Heart left ventricle (tissue), 16 donors: ENCODE measurements at regions not wholly inside any gene's neighbourhood (a gene's known extent, or its start where the extent isn't known, plus 50 kb on each side); places are given as distances from the start of the nearest gene placed in this dataset.

Experiments used
- ATAC-seq, 4 donors: fragments of 200-7000 bp; cut with Tn5 transposase; one replicate each; pipeline ENCODE4 v1.9.1; 2020 to 2022; ENCODE audit warnings: moderate library complexity in 4 of 4, mild to moderate bottlenecking in 3 of 4, moderate number of reproducible peaks in 1 of 4
- DNase-seq, 5 donors: peaks; one replicate each; pipeline ENCODE4 v3.0.0-alpha.2; 2020
- H3K27ac ChIP-seq, 12 donors: fragments of 200-600 bp; sonication (generic) in 4 of 12; one replicate each; pipeline versions ENCODE4 v1.5.0 to v1.8.0; 2016 to 2022; ENCODE audit warnings: mild to moderate bottlenecking in 2 of 12
- H3K27me3 ChIP-seq, 9 donors: fragments of 200-600 bp; sonication (generic) in 2 of 9; one replicate each; pipeline versions ENCODE4 v1.5.1 to v1.8.0; 2016 to 2022; ENCODE audit warnings: mild to moderate bottlenecking in 3 of 9
- H3K36me3 ChIP-seq, 9 donors: fragments of 200-600 bp; sonication (generic) in 2 of 9; one replicate each; pipeline versions ENCODE4 v1.5.0 to v1.8.0; 2018 to 2022; ENCODE audit warnings: mild to moderate bottlenecking in 2 of 9
- H3K4me1 ChIP-seq, 12 donors: fragments of 200-600 bp; sonication (generic) in 4 of 12; one replicate each; pipeline versions ENCODE4 v1.5.0 to v1.8.0; 2016 to 2022; ENCODE audit warnings: mild to moderate bottlenecking in 3 of 12
- H3K4me3 ChIP-seq, 12 donors: fragments of 200-600 bp; sonication (generic) in 4 of 12; one replicate each; pipeline versions ENCODE4 v1.5.0 to v1.8.0; 2017 to 2022; ENCODE audit warnings: mild to moderate bottlenecking in 9 of 12, moderate library complexity in 4 of 12
- H3K9me3 ChIP-seq, 12 donors: fragments of 200-600 bp; sonication (generic) in 4 of 12; one replicate each; pipeline versions ENCODE4 v1.5.0 to v1.8.0; 2016 to 2022; ENCODE audit warnings: mild to moderate bottlenecking in 1 of 12
- CTCF ChIP-seq, 12 donors: fragments of 200-600 bp; sonication (generic) in 4 of 12; IDR thresholded peaks; one replicate each; pipeline versions ENCODE4 v1.5.0 to v1.8.0; 2018 to 2022; ENCODE audit warnings: antibody characterized with exemption in 12 of 12, mild to moderate bottlenecking in 5 of 12
- POLR2A ChIP-seq, 2 donors: fragments of 450-650 bp; IDR thresholded peaks; one replicate each; pipeline ENCODE4 v1.6.1; 2017; ENCODE audit warnings: antibody characterized with exemption in 2 of 2, mild to moderate bottlenecking in 2 of 2, moderate library complexity in 2 of 2
- WGBS, 4 donors: extraction: QIAGEN DNeasy Blood & Tissue Kit in 2 of 4; methylation state at CpG; one replicate each; pipeline versions ENCODE4 v1.1.5 to v1.1.7; 2013 to 2018; 5-methylcytosine and 5-hydroxymethylcytosine counted together
- intact Hi-C, 10 donors: fragments of 100-400 bp; cut with DNase I; formaldehyde crosslinking; loops; one replicate each; pipeline versions ENCODE4 v1.11.1 to v1.14.2; 2022
- donor health status: ischemic (EF 13 %, LVEDD 7.1; RV severe dilation, severe dysfunction).
- donor health status: healthy with polysubstance abuse.
- donor health status: DM: no; HTN: yes; CAD: no.
- donor health status: DM: no; HTN: no; CAD: no.
- donor health status: ischemic (EF 25% LVEDD 6.9; RV normal size, moderate dysfunction).
- donor health status: ischemic (EF 25% LVEDD 5.7; RV mildly dilated, moderate dysfunction).
- donor health status: healthy.
- donor health status: DM: yes; HTN: yes; CAD: no.
- donor health status: ischemic (EF 35%, LVEDD 5.7; RV mildly dilated, moderate dysfunction).
- donor health status: nonischemic (EF 11% LVEDD 7.7; RV severe dilation, severe dysfunction).
- donor health status: DM: yes; HTN: yes; CAD: no.
- donor health status: PGD.
- donor health status: ischemic (EF 29% LVEDD 5.4; RV normal size, mild dysfunction).
- donor health status: nonischemic (EF 23%, LVEDD 6.1; RV moderate dilation, normal function).

- no peaks in the 10 kb centered on the region for H3K4me1 ChIP-seq
- DNase-seq (no peak), ATAC-seq (no peak)
- no peak overlapping the region for H3K4me3 ChIP-seq
- no peaks in the 10 kb centered on the region for H3K27me3 ChIP-seq
- no peaks in the 10 kb centered on the region for H3K36me3 ChIP-seq
- 82 to 93% (median 88%) methylated on average over 9 of the region's 9 CpGs for WGBS, 4 donors
- TF ChIP-seq CTCF (IDR thresholded peaks at IDR 0.05) (no peak), POLR2A (IDR thresholded peaks at IDR 0.05) (no peak)
- intact Hi-C loops = loop anchor here in 1 of 10 donors (10.0 kb wide), 1 partner anchor 66 kb away; no protein-coding TSS in a partner anchor
- no peaks in the 10 kb centered on the region for H3K9me3 ChIP-seq
- H3K27ac ChIP-seq = no peak overlapping the region
Observed at GRCh38 chr9:16121168-16121567, 568.3 kb downstream of the CCDC171 start.

- H3K9me3 ChIP-seq = no peaks in the 10 kb centered on the region
- H3K4me3 ChIP-seq = no peak overlapping the region
- TF ChIP-seq POLR2A (IDR thresholded peaks at IDR 0.05) (no peak), CTCF (IDR thresholded peaks at IDR 0.05) (no peak)
- H3K27me3 ChIP-seq = no peaks in the 10 kb centered on the region
- H3K27ac ChIP-seq = no peak overlapping the region
- H3K4me1 ChIP-seq = no peaks in the 10 kb centered on the region
- ATAC-seq (no peak), DNase-seq (no peak)
- intact Hi-C loops = loop anchor here in 1 of 10 donors (10.0 kb wide), 1 partner anchor 67 kb away; no protein-coding TSS in a partner anchor
- WGBS, 4 donors = 66 to 74% (median 71%) methylated on average over 7 of the region's 7 CpGs
- no peaks in the 10 kb centered on the region for H3K36me3 ChIP-seq
Observed at GRCh38 chr9:16121601-16122286, 568.9 kb downstream of the CCDC171 start.

GRCh38 chr9:16125629-16126028, 572.8 kb downstream of the CCDC171 start:
- no peak for DNase-seq
- Histone ChIP-seq H3K9me3 (peaks cover 0 to 7% (median 0%) of the 10 kb centered on the region in 12 donors), H3K4me1 (no peaks in the 10 kb centered on the region), H3K4me3 (no peak overlapping the region), H3K36me3 (no peaks in the 10 kb centered on the region), H3K27me3 (no peaks in the 10 kb centered on the region), H3K27ac (no peak overlapping the region)
- TF ChIP-seq CTCF (IDR thresholded peaks at IDR 0.05) = no peak
- no peak for TF ChIP-seq POLR2A (IDR thresholded peaks at IDR 0.05)
- WGBS, 4 donors = 90 to 94% (median 94%) methylated on average over 2 of the region's 2 CpGs
- no peak for ATAC-seq
- intact Hi-C loops = loop anchor here in 1 of 10 donors (10.0 kb wide), 1 partner anchor 71 kb away; no protein-coding TSS in a partner anchor

- no peak overlapping the region for H3K4me3 ChIP-seq
- WGBS, 4 donors = 75 to 83% (median 80%) methylated on average over 2 of the region's 2 CpGs
- ATAC-seq (no peak), DNase-seq (no peak)
- H3K27ac ChIP-seq = no peak overlapping the region
- no peaks in the 10 kb centered on the region for H3K27me3 ChIP-seq
- no peaks in the 10 kb centered on the region for H3K4me1 ChIP-seq
- H3K36me3 ChIP-seq = no peaks in the 10 kb centered on the region
- intact Hi-C loops = loop anchor here in 1 of 10 donors (10.0 kb wide), 1 partner anchor 71 kb away; no protein-coding TSS in a partner anchor
- TF ChIP-seq CTCF (IDR thresholded peaks at IDR 0.05) = no peak
- TF ChIP-seq POLR2A (IDR thresholded peaks at IDR 0.05) = no peak
- H3K9me3 ChIP-seq = peaks cover 0 to 7% (median 0%) of the 10 kb centered on the region in 12 donors
Observed at GRCh38 chr9:16126042-16126441, 573.2 kb downstream of the CCDC171 start.
